Smooth muscle cell (in vitro differentiated cells): ENCODE measurements at regions not wholly inside any gene's neighbourhood (a gene's known extent, or its start where the extent isn't known, plus 50 kb on each side); places are given as distances from the start of the nearest gene placed in this dataset.

ENCODE experiments used
- DNase-seq: peaks from one replicate; lab custom pipeline; 2025; ENCODE audit not compliant: unreplicated experiment; lab: John Stamatoyannopoulos, UW
- H2AFZ ChIP-seq: fragments of 200-600 bp; sonication (generic); 2 replicates; pipeline ENCODE4 v1.6.0; 2016; ENCODE audit warnings: antibody characterized with exemption, low read depth, mild to moderate bottlenecking
- H3F3A ChIP-seq: fragments of 200-600 bp; sonication (generic); 2 replicates; pipeline ENCODE4 v1.6.0; 2017; ENCODE audit warnings: antibody characterized with exemption, low read depth
- H3K27ac ChIP-seq: fragments of 200-600 bp; sonication (generic); 2 replicates; pipeline ENCODE4 v1.5.1; 2016; ENCODE audit warnings: low read depth, mild to moderate bottlenecking
- H3K27me3 ChIP-seq: fragments of 200-600 bp; sonication (generic); 2 replicates; pipeline ENCODE4 v1.6.1; 2016; ENCODE audit warnings: low read depth, mild to moderate bottlenecking
- H3K36me3 ChIP-seq: fragments of 200-600 bp; sonication (generic); 2 replicates; pipeline ENCODE4 v1.5.1; 2016; ENCODE audit warnings: low read depth
- H3K4me1 ChIP-seq: fragments of 200-600 bp; sonication (generic); 2 replicates; pipeline ENCODE4 v1.5.1; 2016; ENCODE audit warnings: low read depth
- H3K4me2 ChIP-seq: fragments of 200-600 bp; sonication (generic); 2 replicates; pipeline ENCODE4 v1.6.0; 2016; ENCODE audit warnings: mild to moderate bottlenecking
- H3K4me3 ChIP-seq: fragments of 200-600 bp; sonication (generic); 2 replicates; pipeline ENCODE4 v1.5.1; 2016; ENCODE audit warnings: mild to moderate bottlenecking
- H3K79me2 ChIP-seq: fragments of 200-600 bp; sonication (generic); 2 replicates; pipeline ENCODE4 v1.6.0; 2016; ENCODE audit warnings: low read depth, mild to moderate bottlenecking
- H3K9ac ChIP-seq: fragments of 200-600 bp; sonication (generic); 2 replicates; pipeline ENCODE4 v1.6.0; 2016; ENCODE audit warnings: low read depth
- H3K9me3 ChIP-seq: fragments of 200-600 bp; sonication (generic); replicated peaks from 2 replicates; pipeline ENCODE4 v1.5.1; 2016; ENCODE audit warnings: low read depth
- H4K20me1 ChIP-seq: fragments of 200-600 bp; sonication (generic); 2 replicates; pipeline ENCODE4 v1.6.0; 2016; ENCODE audit warnings: low read depth
- CTCF ChIP-seq: fragments of 200-600 bp; sonication (generic); IDR thresholded peaks from 2 replicates; pipeline ENCODE4 v1.5.1; 2017; ENCODE audit warnings: borderline replicate concordance, mild to moderate bottlenecking, antibody characterized with exemption; ENCODE audit not compliant: insufficient read depth, poor library complexity, severe bottlenecking
- WGBS: methylation state at CpG from one replicate; pipeline ENCODE4 v1.1.7; 2016; ENCODE audit warnings: low lambda C conversion rate; 5-methylcytosine and 5-hydroxymethylcytosine counted together

GRCh38 chr22:48223488-48224190 lies 1461.2 kb downstream of the TBC1D22A start:
- Histone ChIP-seq H4K20me1 (no peaks in the 10 kb centered on the region), H3K36me3 (no peaks in the 10 kb centered on the region), H3K9ac (no peak overlapping the region), H3K79me2 (no peaks in the 10 kb centered on the region), H3K9me3 (no peaks in the 10 kb centered on the region), H3K4me3 (no peak overlapping the region), H3K27ac (no peak overlapping the region), H3K4me2 (no peak overlapping the region), H2AFZ (no peak overlapping the region), H3F3A (no peaks in the 10 kb centered on the region), H3K4me1 (no peaks in the 10 kb centered on the region), H3K27me3 (no peaks in the 10 kb centered on the region)
- WGBS: 80% methylated on average over 7 of the region's 7 CpGs
- DNase-seq: no peak
- no peak for TF ChIP-seq CTCF

DNA sequence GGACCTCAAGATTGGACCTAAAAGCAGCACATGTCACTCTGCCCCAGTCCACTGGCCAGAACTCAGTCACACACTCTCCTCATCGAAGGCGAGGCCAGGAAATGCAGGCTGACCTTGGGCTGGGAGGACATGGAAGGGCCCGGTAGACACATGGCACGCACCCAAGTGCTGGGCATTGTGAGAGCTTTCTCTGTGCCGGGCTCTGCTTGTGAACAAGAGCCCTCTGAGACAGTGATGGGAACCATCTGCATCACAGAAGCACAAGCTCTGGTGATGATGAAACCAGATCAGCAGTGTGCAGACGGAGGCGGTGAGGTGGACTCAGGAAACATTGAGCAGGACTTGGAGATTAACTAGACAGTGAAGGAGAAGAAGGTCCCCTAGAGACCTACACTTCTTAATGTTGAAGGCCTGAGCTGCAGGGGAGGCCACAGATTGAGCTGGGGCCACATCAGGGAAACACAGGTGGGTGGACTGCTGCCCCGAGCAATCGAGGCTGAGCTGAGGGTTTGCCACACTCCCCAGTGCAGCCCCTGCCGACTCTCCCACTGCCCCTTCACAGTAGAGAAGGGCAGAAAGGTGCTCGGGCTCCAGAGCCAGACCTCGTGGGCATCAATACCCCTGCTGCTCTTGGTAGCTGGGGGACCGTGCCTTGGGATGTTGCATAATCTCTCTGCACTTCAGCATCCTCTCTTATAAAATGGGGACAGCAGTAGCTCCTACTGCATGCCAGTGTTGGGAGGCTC lies 1460.5 kb downstream of the TBC1D22A start:
- H3K79me2 ChIP-seq: no peaks in the 10 kb centered on the region
- TF ChIP-seq CTCF: no peak
- H3K9ac ChIP-seq: no peak overlapping the region
- no peaks in the 10 kb centered on the region for H4K20me1 ChIP-seq
- no peaks in the 10 kb centered on the region for H3K27me3 ChIP-seq
- H3K4me3 ChIP-seq: no peak overlapping the region
- H3F3A ChIP-seq: no peaks in the 10 kb centered on the region
- no peak overlapping the region for H2AFZ ChIP-seq
- 91% methylated on average over 13 of the region's 13 CpGs for WGBS
- no peak for DNase-seq
- H3K36me3 ChIP-seq: no peaks in the 10 kb centered on the region
- H3K4me1 ChIP-seq: no peaks in the 10 kb centered on the region
- no peak overlapping the region for H3K27ac ChIP-seq
- H3K4me2 ChIP-seq: no peak overlapping the region
- H3K9me3 ChIP-seq: no peaks in the 10 kb centered on the region

DNA sequence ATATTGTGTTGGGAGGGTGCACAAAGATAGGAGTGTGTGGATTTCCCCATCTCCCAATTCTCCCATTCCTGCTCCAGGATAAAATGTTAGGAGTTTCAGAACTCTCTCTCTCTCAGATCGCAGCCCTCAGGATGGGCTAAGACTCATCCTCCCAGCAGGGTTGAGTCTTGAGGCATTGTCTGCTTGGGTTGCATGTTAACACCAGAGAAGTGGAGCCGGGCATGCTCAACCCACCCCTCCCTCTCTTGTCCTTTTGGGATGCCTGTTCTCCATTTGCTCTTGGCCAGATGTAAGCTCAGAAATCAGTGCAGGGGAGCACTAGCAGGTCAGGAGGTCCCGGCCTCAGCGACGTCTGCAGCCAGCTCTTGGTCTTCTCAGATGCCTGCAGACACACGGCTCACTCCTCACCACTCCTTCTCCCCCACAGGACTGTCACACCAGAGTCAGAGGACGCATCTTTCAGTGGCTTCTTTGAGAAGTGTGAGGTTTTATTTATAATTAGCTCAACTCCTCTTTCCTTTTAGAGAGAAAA lies 1456.5 kb downstream of the TBC1D22A start:
- DNase-seq: no peak
- Histone ChIP-seq H3K4me1 (no peaks in the 10 kb centered on the region), H3K4me3 (no peak overlapping the region), H3K36me3 (no peaks in the 10 kb centered on the region), H2AFZ (no peak overlapping the region), H3K27me3 (no peaks in the 10 kb centered on the region), H3K4me2 (no peak overlapping the region), H4K20me1 (no peaks in the 10 kb centered on the region), H3K27ac (no peak overlapping the region), H3K79me2 (no peaks in the 10 kb centered on the region), H3K9ac (no peak overlapping the region), H3F3A (no peaks in the 10 kb centered on the region), H3K9me3 (no peaks in the 10 kb centered on the region)
- TF ChIP-seq CTCF: no peak
- 82% methylated on average over 7 of the region's 7 CpGs for WGBS

GRCh38 chr22:48217596-48217995 lies 1455.1 kb downstream of the TBC1D22A start:
- no peaks in the 10 kb centered on the region for H3F3A ChIP-seq
- no peaks in the 10 kb centered on the region for H3K36me3 ChIP-seq
- no peak overlapping the region for H3K4me2 ChIP-seq
- H3K27me3 ChIP-seq: no peaks in the 10 kb centered on the region
- H3K9ac ChIP-seq: no peak overlapping the region
- DNase-seq: no peak
- WGBS: 92% methylated on average over 11 of the region's 11 CpGs
- TF ChIP-seq CTCF: no peak
- H3K4me1 ChIP-seq: no peaks in the 10 kb centered on the region
- H3K9me3 ChIP-seq: no peaks in the 10 kb centered on the region
- H2AFZ ChIP-seq: no peak overlapping the region
- no peaks in the 10 kb centered on the region for H4K20me1 ChIP-seq
- no peaks in the 10 kb centered on the region for H3K79me2 ChIP-seq
- H3K4me3 ChIP-seq: no peak overlapping the region
- H3K27ac ChIP-seq: no peak overlapping the region
